PFSK-1 (cell line): ENCODE measurements at regions not wholly inside any gene's neighbourhood (a gene's known extent, or its start where the extent isn't known, plus 50 kb on each side); places are given as distances from the start of the nearest gene placed in this dataset.

Experiments used
- FOXP2 ChIP-seq: optimal IDR thresholded peaks from 2 replicates; pipeline ENCODE3; 2011; ENCODE audit warnings: borderline replicate concordance, control low read depth, inconsistent platforms; ENCODE audit not compliant: insufficient read depth; ENCODE audit errors: extremely low read length, extremely low read depth
- POLR2AphosphoS5 ChIP-seq: IDR thresholded peaks from 2 replicates; pipeline ENCODE4 v1.6.1; 2012; ENCODE audit warnings: low read depth, mild to moderate bottlenecking, control low read depth, low read length, moderate library complexity
- REST ChIP-seq, 2 experiments: IDR thresholded peaks; 2 replicates each; pipeline versions ENCODE4 v1.6.1 to v1.8.0; 2011 to 2012; ENCODE audit warnings: low read depth in 2 of 2, low read length in 2 of 2, control low read depth in 1 of 2, inconsistent platforms in 1 of 2, mild to moderate bottlenecking in 1 of 2, moderate library complexity in 1 of 2; ENCODE audit not compliant: insufficient read depth in 1 of 2
- SIN3A ChIP-seq: IDR thresholded peaks from 2 replicates; pipeline ENCODE4 v1.6.1; 2012; ENCODE audit warnings: mild to moderate bottlenecking, low read length, moderate library complexity, borderline replicate concordance; ENCODE audit not compliant: insufficient read depth
- TAF1 ChIP-seq: IDR thresholded peaks from 2 replicates; pipeline ENCODE4 v1.6.1; 2012; ENCODE audit warnings: low read length, control low read depth, borderline replicate concordance; ENCODE audit not compliant: insufficient read depth

DNA sequence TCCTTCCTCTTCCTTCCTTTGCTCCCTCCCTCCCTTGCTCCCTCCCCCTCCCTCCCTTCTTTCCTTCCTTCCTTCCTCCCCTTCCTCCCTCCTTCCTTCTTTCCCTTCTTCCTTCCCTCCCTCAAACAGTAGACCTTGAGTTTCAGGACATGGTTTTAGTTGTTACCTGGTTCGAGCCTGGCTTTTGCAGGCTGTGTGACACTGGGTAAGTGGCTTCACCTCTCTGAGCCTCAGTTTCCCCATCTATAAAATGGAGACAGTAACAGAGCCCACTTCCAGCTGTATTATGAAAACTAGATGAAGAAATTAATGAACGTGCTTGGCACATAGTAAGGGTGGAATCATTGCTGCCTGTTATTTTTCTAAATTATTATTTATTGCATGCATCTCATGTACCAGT lies 171.0 kb upstream of the LHX5 start:
- TF ChIP-seq POLR2AphosphoS5, result no peak
- TF ChIP-seq REST (IDR thresholded peaks at IDR 0.05; ENCODE audit: insufficient read depth in 1 of 2, low read depth in 2 of 2, low read length in 2 of 2), result no peak
- TF ChIP-seq TAF1, result no peak
- TF ChIP-seq SIN3A, result no peak
- TF ChIP-seq FOXP2, result no peak
